ENCODE measurements at regions not wholly inside any gene's neighbourhood (a gene's known extent, or its start where the extent isn't known, plus 50 kb on each side); places are given as distances from the start of the nearest gene placed in this dataset.

GRCh38 chr4:92106816-92107215 is 196.9 kb upstream of the GRID2 start:
- TF ChIP-seq POLR2A (IDR thresholded peaks at IDR 0.05) (no peak), CTCF (IDR thresholded peaks at IDR 0.05) (no peak)

Data from body of pancreas (tissue), 4 donors.